Adipocyte (in vitro differentiated cells): ENCODE measurements at regions not wholly inside any gene's neighbourhood (a gene's known extent, or its start where the extent isn't known, plus 50 kb on each side); places are given as distances from the start of the nearest gene placed in this dataset.

Experiments used
- DNase-seq: peaks from one replicate; pipeline ENCODE4 v3.0.0-alpha.2; 2015; ENCODE audit warnings: low read depth
- H3K27me3 ChIP-seq: replicated peaks from 2 replicates; pipeline ENCODE4 v1.7.0; 2013; ENCODE audit warnings: mild to moderate bottlenecking, low read length, moderate library complexity; ENCODE audit not compliant: control insufficient read depth, insufficient read depth
- H3K36me3 ChIP-seq: 2 replicates; pipeline ENCODE4 v1.7.0; 2013; ENCODE audit warnings: low read length, mild to moderate bottlenecking, moderate library complexity; ENCODE audit not compliant: control insufficient read depth, insufficient read depth, severe bottlenecking
- H3K4me1 ChIP-seq: 2 replicates; pipeline ENCODE4 v1.7.0; 2013; ENCODE audit warnings: mild to moderate bottlenecking, low read length, moderate library complexity; ENCODE audit not compliant: control insufficient read depth, insufficient read depth
- H3K4me3 ChIP-seq: 2 replicates; pipeline ENCODE4 v1.7.0; 2013; ENCODE audit warnings: mild to moderate bottlenecking, low read length, moderate library complexity
- H3K9ac ChIP-seq: 2 replicates; pipeline ENCODE4 v1.7.0; 2013; ENCODE audit warnings: mild to moderate bottlenecking, low read length, moderate library complexity
- H3K9me3 ChIP-seq: 2 replicates; pipeline ENCODE4 v1.7.0; 2013; ENCODE audit warnings: mild to moderate bottlenecking, low read length, moderate library complexity; ENCODE audit not compliant: control insufficient read depth

DNA sequence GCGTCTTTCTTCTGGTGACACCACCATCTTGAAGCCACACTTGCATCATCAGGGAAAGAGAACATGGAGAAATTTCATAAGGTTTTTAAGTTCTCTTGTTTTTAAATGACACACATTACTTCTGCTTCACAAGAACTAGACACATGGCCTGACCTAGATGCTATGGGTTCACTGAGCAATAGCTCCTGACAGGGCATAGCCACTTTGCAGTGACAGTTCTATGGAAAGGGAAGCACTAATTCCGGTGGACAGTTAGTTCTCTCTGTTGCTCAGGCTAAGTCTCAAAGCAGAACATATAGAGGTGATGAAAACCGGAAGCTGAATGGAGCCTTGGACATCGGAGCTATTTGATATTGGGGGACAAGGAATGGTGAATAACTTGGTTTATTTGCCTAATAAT, 940.1 kb upstream of the WWC1 start:
- H3K27me3 ChIP-seq, result peaks cover 6% of the 10 kb centered on the region
- H3K36me3 ChIP-seq, result no peaks in the 10 kb centered on the region
- no peak for DNase-seq
- H3K9ac ChIP-seq, result no peak overlapping the region
- H3K9me3 ChIP-seq, result no peaks in the 10 kb centered on the region
- no peak overlapping the region for H3K4me3 ChIP-seq
- H3K4me1 ChIP-seq, result no peaks in the 10 kb centered on the region

DNA sequence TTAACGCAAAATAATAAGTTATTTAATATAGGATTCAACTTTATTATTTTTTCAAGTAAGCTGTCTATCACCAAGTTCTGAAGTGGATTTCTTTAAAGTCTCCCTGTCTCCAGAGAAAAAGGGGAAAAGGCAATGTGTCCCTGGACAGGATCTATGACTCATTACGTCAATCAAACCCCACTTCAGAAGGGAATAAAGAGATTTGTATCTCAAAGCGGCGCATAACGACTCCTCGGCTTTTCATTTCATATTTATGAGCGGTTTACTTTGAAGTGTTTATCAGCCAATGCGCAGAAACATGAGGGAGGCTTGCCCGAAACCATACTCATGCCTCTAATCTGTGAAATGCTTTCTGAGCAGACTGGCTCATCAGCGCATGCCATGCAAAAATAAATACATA, 938.6 kb upstream of the WWC1 start:
- H3K27me3 ChIP-seq, result peaks cover 4% of the 10 kb centered on the region
- no peaks in the 10 kb centered on the region for H3K4me1 ChIP-seq
- no peaks in the 10 kb centered on the region for H3K9me3 ChIP-seq
- H3K36me3 ChIP-seq, result no peaks in the 10 kb centered on the region
- no peak for DNase-seq
- H3K9ac ChIP-seq, result no peak overlapping the region
- H3K4me3 ChIP-seq, result no peak overlapping the region

DNA sequence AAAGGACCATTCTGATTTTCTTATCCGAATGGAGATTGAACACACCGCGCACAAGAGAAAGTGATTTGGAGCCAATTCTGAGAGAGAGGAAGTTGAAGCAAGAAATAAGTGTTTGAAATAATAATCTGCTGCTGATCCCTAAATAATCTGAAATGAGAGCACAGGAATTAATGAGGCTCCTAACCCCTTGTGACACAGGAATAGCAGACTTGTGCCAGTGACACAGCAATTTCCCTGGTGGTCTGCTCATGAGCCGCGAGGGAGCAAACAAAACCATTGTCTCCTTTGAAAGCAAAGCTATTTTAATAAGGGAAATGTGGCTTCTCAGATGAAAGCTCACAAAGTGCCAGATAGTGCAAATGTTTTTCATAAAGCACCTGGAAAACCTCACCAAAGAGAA, 936.1 kb upstream of the WWC1 start:
- Histone ChIP-seq H3K4me1 (no peaks in the 10 kb centered on the region), H3K9me3 (no peaks in the 10 kb centered on the region), H3K9ac (no peak overlapping the region), H3K4me3 (no peak overlapping the region), H3K27me3 (peaks cover 3% of the 10 kb centered on the region), H3K36me3 (no peaks in the 10 kb centered on the region)
- DNase-seq, result no peak

DNA sequence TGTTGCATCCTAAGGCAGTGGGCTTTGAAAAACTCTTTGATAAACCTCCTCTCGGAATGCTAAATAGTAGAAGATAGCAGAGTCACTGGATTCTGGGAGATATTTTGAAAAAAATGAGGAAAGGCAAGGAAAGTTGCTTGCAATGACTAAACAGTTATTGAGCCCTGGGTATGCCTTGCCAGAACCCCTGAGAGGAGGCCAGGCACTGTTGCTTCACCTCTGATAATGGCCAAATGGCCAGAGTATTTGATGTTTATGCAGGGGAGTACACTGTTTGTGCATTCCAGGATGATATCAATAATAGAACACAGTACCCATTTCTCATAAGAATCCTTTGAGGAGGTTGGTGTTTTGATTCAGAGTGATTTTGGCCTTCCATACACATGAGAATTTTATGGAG, 935.1 kb upstream of the WWC1 start:
- no peak for DNase-seq
- no peaks in the 10 kb centered on the region for H3K36me3 ChIP-seq
- no peak overlapping the region for H3K9ac ChIP-seq
- H3K9me3 ChIP-seq, result no peaks in the 10 kb centered on the region
- no peak overlapping the region for H3K4me3 ChIP-seq
- no peaks in the 10 kb centered on the region for H3K4me1 ChIP-seq
- H3K27me3 ChIP-seq, result peaks cover 3% of the 10 kb centered on the region

DNA sequence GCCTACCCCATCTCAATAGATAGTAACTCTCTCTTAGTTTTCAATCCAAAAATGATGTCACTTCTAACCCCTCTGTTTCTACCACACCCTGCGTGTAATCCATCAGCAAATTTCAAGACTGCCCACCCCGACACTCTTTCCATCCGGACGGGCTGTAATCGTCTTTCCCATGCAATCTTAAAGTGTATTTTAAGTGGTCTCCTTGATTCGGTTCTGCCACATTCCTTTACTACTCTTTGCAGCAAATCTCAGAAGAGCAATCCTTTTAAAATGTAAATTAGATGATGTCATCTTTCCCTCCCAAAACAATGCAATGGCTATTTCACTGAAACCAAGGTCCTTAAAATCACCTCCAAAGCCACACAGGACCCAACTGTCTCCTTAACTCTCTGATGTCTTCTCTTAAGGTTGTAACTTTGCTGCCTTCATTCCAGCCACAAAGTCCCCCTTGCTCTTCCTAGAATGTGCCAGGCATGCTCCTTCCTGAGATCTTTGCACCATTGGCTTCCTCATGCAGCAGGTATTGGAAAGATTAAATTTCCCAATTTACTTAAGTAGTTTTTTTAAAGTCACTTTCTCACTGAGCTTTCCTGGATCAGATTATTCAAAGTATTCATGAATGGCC, 932.5 kb upstream of the WWC1 start:
- DNase-seq, result no peak
- H3K36me3 ChIP-seq, result no peaks in the 10 kb centered on the region
- no peak overlapping the region for H3K4me3 ChIP-seq
- H3K9ac ChIP-seq, result no peak overlapping the region
- H3K27me3 ChIP-seq, result peaks cover 3% of the 10 kb centered on the region
- no peaks in the 10 kb centered on the region for H3K4me1 ChIP-seq
- peaks cover 4% of the 10 kb centered on the region for H3K9me3 ChIP-seq

DNA sequence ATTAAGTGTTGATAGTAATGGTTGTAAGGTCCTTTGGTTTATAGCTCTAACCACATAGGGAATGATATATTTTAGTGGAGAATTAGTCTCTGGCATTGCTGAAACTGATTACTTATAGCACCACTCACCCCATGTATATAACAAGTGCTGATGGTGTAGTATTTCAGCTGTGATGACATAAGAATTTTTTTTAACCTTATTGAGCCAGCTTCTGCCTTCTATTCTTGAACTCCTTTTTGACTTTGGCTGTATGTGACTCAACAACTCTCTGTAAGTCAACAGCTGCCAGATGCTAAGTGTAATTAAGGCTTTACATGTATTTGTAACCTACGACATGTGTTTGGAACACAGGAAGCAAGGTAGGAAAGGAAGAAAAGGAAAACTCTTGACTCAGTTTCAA, 929.6 kb upstream of the WWC1 start:
- no peak for DNase-seq
- no peaks in the 10 kb centered on the region for H3K36me3 ChIP-seq
- H3K4me3 ChIP-seq, result no peak overlapping the region
- no peaks in the 10 kb centered on the region for H3K4me1 ChIP-seq
- H3K9ac ChIP-seq, result no peak overlapping the region
- no peaks in the 10 kb centered on the region for H3K27me3 ChIP-seq
- peaks cover 14% of the 10 kb centered on the region for H3K9me3 ChIP-seq

DNA sequence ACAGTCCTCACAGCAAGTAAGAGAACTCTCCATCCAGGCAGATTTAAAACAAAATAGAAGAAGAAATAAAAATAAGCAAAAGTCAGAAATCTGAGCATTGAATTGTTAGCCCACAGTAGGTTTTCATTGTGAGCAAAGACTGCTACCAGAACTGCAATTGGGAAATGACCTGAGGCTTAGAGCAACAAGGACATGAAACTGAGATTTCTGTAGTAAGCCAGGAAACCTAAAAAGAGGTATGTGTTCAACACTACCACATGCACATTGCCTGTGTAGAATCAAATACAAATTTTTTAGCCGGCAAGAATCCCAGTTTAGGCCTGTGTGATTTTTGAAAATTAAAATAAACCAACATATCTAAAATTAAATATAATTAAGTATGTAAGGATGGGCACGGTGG, 928.4 kb upstream of the WWC1 start:
- Histone ChIP-seq H3K9me3 (peaks cover 14% of the 10 kb centered on the region), H3K9ac (no peak overlapping the region), H3K4me1 (no peaks in the 10 kb centered on the region), H3K36me3 (no peaks in the 10 kb centered on the region), H3K4me3 (no peak overlapping the region), H3K27me3 (no peaks in the 10 kb centered on the region)
- DNase-seq, result no peak

DNA sequence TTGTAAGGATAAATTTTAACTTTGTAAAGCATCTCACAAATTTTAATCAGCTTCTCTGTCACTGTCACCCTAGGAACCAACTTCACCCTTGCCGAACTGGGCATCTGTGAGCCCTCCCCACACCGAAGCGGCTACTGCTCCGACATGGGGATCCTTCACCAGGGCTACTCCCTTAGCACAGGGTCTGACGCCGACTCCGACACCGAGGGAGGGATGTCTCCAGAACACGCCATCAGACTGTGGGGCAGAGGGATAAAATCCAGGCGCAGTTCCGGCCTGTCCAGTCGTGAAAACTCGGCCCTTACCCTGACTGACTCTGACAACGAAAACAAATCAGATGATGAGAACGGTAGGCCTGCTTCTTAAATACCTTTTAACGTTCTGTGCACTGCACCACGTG, 916.3 kb upstream of the WWC1 start:
- Histone ChIP-seq H3K4me1 (no peaks in the 10 kb centered on the region), H3K27me3 (no peaks in the 10 kb centered on the region), H3K9ac (no peak overlapping the region)

DNA sequence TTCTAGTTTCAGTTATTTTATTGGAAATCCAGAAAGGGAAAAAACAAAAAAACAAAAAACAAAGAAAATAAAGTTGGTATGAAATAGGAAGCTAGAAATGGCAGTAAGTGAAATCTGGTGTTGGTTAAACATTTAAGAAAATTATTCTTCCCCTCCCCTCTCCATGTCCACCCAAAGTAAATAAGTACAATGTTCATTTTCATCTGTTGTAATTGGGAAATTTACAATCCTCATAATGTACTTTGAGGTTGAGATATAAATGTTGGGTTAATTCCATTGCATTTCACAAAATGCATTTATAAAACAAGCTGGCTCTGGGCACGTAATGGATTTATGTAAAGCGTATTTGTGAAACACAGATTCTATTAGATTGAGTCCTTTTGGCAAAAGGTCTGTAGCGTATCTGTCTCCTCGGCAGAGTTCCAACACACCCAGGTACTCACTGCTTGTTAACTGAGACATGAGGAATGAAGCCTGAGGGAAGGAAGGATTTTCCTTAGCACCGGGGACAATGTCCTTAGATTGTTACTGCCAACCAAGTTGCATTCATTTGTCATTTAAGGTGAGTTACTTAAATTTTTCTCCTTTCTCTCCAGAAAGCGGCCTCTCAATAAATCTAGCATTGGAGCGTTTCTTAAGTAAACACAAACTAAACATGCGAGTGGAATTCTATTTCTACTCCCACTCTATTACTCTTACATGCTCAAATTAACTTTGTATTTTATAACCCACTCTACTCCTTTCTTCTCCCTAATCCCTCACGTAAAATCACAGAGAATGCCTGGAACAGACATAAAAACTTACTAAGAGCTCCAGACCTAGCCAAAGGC, 912.3 kb upstream of the WWC1 start:
- Histone ChIP-seq H3K9ac (no peak overlapping the region), H3K27me3 (no peaks in the 10 kb centered on the region), H3K36me3 (no peaks in the 10 kb centered on the region), H3K4me1 (no peaks in the 10 kb centered on the region), H3K9me3 (no peaks in the 10 kb centered on the region), H3K4me3 (no peak overlapping the region)
- no peak for DNase-seq

More for the DNA sequence above, 916.3 kb upstream of the WWC1 start:
- no peaks in the 10 kb centered on the region for H3K36me3 ChIP-seq
- H3K4me3 ChIP-seq, result no peak overlapping the region
- no peaks in the 10 kb centered on the region for H3K9me3 ChIP-seq
- DNase-seq, result no peak

DNA sequence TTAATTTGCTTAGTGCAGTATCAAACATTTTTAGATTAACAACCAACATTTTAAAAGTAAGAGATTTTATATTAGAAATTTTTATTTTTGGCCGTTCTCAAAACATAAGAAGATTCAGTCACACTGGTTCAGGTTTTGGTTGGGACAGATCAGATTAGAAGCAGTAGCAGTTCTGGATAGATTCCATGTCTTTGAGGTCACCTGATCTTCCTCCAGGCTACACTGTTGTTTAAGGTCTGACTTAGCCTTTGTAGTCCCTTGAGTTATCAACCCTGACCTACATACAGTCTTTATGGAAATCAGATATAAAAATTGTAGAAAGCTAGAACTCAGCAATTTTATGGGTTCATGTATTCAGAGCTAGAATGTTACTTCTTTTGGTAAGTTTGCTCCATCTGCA, 910.0 kb upstream of the WWC1 start:
- Histone ChIP-seq H3K9ac (no peak overlapping the region), H3K9me3 (no peaks in the 10 kb centered on the region), H3K4me3 (no peak overlapping the region), H3K27me3 (no peaks in the 10 kb centered on the region), H3K36me3 (no peaks in the 10 kb centered on the region), H3K4me1 (no peaks in the 10 kb centered on the region)
- DNase-seq, result no peak

DNA sequence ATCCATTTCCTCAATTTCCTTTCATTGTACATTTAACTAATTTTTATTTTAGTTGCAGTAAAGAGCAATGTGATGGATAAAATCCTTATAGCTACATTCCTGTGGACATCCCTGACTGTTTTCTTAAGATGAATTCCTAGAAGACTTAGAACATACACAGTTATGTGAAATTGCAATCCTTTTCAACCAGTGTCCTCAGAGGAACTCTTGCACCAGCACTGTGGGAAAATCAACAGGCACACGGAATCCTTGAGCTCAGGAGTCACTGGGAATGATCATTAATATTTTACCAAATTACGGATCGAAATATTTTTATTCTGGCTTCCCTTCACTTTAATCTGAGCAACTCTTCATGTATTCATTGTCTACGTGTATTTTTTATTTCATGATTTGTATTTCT, 901.9 kb upstream of the WWC1 start:
- no peaks in the 10 kb centered on the region for H3K4me1 ChIP-seq
- no peak overlapping the region for H3K4me3 ChIP-seq
- H3K9ac ChIP-seq, result no peak overlapping the region
- no peaks in the 10 kb centered on the region for H3K27me3 ChIP-seq
- DNase-seq, result peak; percentile 0
- H3K9me3 ChIP-seq, result no peaks in the 10 kb centered on the region
- H3K36me3 ChIP-seq, result no peaks in the 10 kb centered on the region
